SU-DHL-6 (cell line): ENCODE measurements at regions not wholly inside any gene's neighbourhood (a gene's known extent, or its start where the extent isn't known, plus 50 kb on each side); places are given as distances from the start of the nearest gene placed in this dataset.
"Not testable (repeated sequence)": the region's sequence is repeated elsewhere in the genome, so short reads cannot be mapped to it uniquely, and the experiment has no call there.

Experiments used
- H2AFZ ChIP-seq: fragments of 200-600 bp; sonication (generic); 2 replicates; pipeline ENCODE4 v1.6.1; 2014; ENCODE audit warnings: low read depth, mild to moderate bottlenecking, moderate library complexity, mixed read lengths, antibody characterized with exemption, low read length; ENCODE audit not compliant: severe bottlenecking
- H3F3A ChIP-seq: fragments of 200-600 bp; shearing (Covaris generic); 2 replicates; pipeline ENCODE4 v1.6.0; 2016; ENCODE audit warnings: antibody characterized with exemption, mild to moderate bottlenecking; ENCODE audit not compliant: insufficient read depth
- H3K27ac ChIP-seq: fragments of 200-600 bp; sonication (generic); 2 replicates; pipeline ENCODE4 v1.5.1; 2016; ENCODE audit warnings: low read depth, mild to moderate bottlenecking, low read length, moderate library complexity, mixed read lengths
- H3K27me3 ChIP-seq: fragments of 200-600 bp; sonication (generic), shearing (Covaris generic); 2 replicates; pipeline ENCODE4 v1.6.0; 2014; ENCODE audit warnings: mild to moderate bottlenecking, low read length
- H3K36me3 ChIP-seq: fragments of 200-600 bp; sonication (generic); 2 replicates; pipeline ENCODE4 v1.6.1; 2014; ENCODE audit warnings: mild to moderate bottlenecking, low read length, mixed read lengths
- H3K4me2 ChIP-seq: fragments of 300-600, 200-600 bp; shearing (Covaris generic), sonication (generic); 2 replicates; pipeline ENCODE4 v1.6.0; 2014; ENCODE audit warnings: low read length, low read depth, mild to moderate bottlenecking; ENCODE audit not compliant: poor library complexity, severe bottlenecking
- H3K4me3 ChIP-seq: fragments of 200-600 bp; sonication (generic); 2 replicates; pipeline ENCODE4 v1.5.1; 2014; ENCODE audit warnings: antibody characterized with exemption, low read length, mild to moderate bottlenecking, mixed read lengths; ENCODE audit not compliant: insufficient read depth, poor library complexity, severe bottlenecking
- H3K79me2 ChIP-seq: fragments of 200-600 bp; sonication (generic); 2 replicates; pipeline ENCODE4 v1.6.1; 2014; ENCODE audit warnings: mild to moderate bottlenecking, low read length, moderate library complexity; ENCODE audit not compliant: insufficient read depth
- H3K9ac ChIP-seq: fragments of 200-600 bp; sonication (generic); 2 replicates; pipeline ENCODE4 v1.7.0; 2014; ENCODE audit warnings: mild to moderate bottlenecking, low read length
- H3K9me2 ChIP-seq: fragments of 200-600 bp; sonication (generic); replicated peaks from 2 replicates; pipeline ENCODE4 v1.6.1; 2014; ENCODE audit warnings: low read length; ENCODE audit not compliant: insufficient read depth
- H3K9me3 ChIP-seq: fragments of 200-600 bp; sonication (generic); 2 replicates; pipeline ENCODE4 v1.6.1; 2014; ENCODE audit warnings: low read length, mixed read lengths; ENCODE audit not compliant: insufficient read depth
- H4K20me1 ChIP-seq: fragments of 200-600 bp; sonication (generic); 2 replicates; pipeline ENCODE4 v1.6.1; 2014; ENCODE audit warnings: low read depth, mild to moderate bottlenecking, antibody characterized with exemption, low read length, moderate library complexity, mixed read lengths
- EZH2phosphoT487 ChIP-seq: fragments of 200-600 bp; sonication (generic), shearing (Covaris generic); conservative IDR thresholded peaks from 2 replicates; pipeline ENCODE4 v1.6.1; 2018; ENCODE audit warnings: mild to moderate bottlenecking, antibody characterized with exemption, low read length, moderate library complexity, mixed read lengths
- TF ChIP-seq, protein P1 (sequence below): fragments of 200-600 bp; sonication (generic); IDR thresholded peaks from one replicate; pipeline ENCODE4 v1.5.1; 2017; ENCODE audit warnings: antibody characterized with exemption, mild to moderate bottlenecking, low read length, moderate library complexity; ENCODE audit not compliant: insufficient read depth, poor library complexity, severe bottlenecking

DNA sequence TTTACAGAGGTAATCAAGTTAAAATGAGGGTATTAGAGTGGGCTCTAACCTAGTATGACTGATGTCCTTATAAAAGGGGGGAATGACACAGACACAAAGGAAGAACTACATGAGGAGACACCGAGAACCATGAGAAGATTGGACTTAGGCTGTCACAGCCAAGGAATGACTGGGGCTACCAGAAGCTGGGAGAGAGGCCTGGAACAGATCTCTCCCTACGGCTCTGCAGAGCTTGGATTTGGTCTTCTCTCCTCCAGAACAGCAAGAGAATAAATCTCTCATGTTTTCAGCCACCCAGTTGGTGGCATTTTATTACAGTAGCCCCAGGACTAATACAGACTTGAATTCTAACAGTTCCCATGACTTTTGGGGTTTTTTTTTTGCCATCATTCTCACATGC lies 110.8 kb downstream of the PSMG1 start:
- no peak overlapping the region for H3K9ac ChIP-seq
- no peaks in the 10 kb centered on the region for H3F3A ChIP-seq
- TF ChIP-seq, protein P1, sequence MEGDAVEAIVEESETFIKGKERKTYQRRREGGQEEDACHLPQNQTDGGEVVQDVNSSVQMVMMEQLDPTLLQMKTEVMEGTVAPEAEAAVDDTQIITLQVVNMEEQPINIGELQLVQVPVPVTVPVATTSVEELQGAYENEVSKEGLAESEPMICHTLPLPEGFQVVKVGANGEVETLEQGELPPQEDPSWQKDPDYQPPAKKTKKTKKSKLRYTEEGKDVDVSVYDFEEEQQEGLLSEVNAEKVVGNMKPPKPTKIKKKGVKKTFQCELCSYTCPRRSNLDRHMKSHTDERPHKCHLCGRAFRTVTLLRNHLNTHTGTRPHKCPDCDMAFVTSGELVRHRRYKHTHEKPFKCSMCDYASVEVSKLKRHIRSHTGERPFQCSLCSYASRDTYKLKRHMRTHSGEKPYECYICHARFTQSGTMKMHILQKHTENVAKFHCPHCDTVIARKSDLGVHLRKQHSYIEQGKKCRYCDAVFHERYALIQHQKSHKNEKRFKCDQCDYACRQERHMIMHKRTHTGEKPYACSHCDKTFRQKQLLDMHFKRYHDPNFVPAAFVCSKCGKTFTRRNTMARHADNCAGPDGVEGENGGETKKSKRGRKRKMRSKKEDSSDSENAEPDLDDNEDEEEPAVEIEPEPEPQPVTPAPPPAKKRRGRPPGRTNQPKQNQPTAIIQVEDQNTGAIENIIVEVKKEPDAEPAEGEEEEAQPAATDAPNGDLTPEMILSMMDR = no peak
- no peak for TF ChIP-seq EZH2phosphoT487
- H3K27ac ChIP-seq = no peak overlapping the region
- no peaks in the 10 kb centered on the region; the same call in 1 of the 2 replicates for H3K9me3 ChIP-seq
- H3K4me3 ChIP-seq = no peak overlapping the region
- H2AFZ ChIP-seq = no peak overlapping the region
- no peaks in the 10 kb centered on the region; the same call in 1 of the 2 replicates for H3K36me3 ChIP-seq
- no peaks in the 10 kb centered on the region for H3K9me2 ChIP-seq
- no peaks in the 10 kb centered on the region for H3K27me3 ChIP-seq
- no peaks in the 10 kb centered on the region for H3K79me2 ChIP-seq
- H3K4me2 ChIP-seq = no peak overlapping the region
- no peaks in the 10 kb centered on the region for H4K20me1 ChIP-seq

DNA sequence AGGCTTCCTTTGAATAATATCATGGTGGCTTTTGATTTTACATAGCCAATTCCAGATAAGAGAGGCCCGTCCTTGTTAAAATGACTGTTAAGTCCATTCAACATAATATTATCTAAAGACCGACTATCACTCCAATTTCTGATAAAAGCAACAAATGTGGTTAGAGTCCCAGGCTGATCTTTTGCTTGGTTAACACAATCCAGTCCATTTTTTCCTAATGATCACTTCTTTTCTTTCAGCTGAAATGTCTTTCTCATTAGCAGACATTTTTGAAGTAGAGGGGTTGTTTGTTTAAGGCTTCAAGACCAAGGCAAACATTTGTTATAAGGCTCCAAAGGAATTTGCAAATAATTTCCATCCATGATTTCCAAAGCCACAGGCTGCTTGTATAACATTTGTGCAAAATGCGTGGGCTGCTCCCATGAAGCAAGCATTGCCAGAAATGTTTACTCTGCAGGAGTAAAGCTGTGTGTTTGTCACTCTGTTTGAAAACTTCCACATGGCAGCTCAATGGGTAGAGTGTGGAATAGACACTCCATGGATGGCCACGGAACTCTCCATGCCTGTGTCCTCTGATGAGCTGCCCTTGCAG lies 111.5 kb downstream of the PSMG1 start:
- Histone ChIP-seq H3K9ac (no peak overlapping the region), H4K20me1 (no peaks in the 10 kb centered on the region), H3F3A (no peaks in the 10 kb centered on the region), H3K79me2 (no peaks in the 10 kb centered on the region), H3K27me3 (no peaks in the 10 kb centered on the region), H2AFZ (no peak overlapping the region), H3K4me3 (no peak overlapping the region), H3K36me3 (no peaks in the 10 kb centered on the region; the same call in 1 of the 2 replicates), H3K4me2 (no peak overlapping the region), H3K9me2 (no peaks in the 10 kb centered on the region), H3K9me3 (no peaks in the 10 kb centered on the region; the same call in 1 of the 2 replicates), H3K27ac (no peak overlapping the region)
- TF ChIP-seq EZH2phosphoT487 = no peak
- TF ChIP-seq, protein P1 = no peak

DNA sequence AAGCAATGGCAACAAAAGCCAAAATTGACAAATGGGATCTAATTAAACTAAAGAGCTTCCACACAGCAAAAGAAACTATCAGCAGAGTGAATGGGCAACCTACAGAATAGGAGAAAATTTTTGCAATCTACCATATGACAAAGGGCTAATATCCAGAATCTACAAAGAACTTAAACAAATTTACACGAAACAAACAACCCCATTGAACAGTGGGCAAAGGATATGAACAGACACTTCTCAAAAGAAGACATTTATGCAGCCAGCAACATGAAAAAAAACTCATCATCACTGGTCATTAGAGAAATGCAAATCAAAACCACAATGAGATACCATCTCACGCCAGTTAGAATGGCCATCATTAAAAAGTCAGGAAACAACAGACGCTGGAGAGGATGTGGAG lies 113.4 kb downstream of the PSMG1 start:
- H3K9ac ChIP-seq, H3K79me2 ChIP-seq, H2AFZ ChIP-seq, H3K4me3 ChIP-seq, H3K9me2 ChIP-seq, H3K4me2 ChIP-seq, H3K27ac ChIP-seq, H3K36me3 ChIP-seq, H3K9me3 ChIP-seq, H3F3A ChIP-seq, H4K20me1 ChIP-seq, H3K27me3 ChIP-seq: not testable (repeated sequence)

DNA sequence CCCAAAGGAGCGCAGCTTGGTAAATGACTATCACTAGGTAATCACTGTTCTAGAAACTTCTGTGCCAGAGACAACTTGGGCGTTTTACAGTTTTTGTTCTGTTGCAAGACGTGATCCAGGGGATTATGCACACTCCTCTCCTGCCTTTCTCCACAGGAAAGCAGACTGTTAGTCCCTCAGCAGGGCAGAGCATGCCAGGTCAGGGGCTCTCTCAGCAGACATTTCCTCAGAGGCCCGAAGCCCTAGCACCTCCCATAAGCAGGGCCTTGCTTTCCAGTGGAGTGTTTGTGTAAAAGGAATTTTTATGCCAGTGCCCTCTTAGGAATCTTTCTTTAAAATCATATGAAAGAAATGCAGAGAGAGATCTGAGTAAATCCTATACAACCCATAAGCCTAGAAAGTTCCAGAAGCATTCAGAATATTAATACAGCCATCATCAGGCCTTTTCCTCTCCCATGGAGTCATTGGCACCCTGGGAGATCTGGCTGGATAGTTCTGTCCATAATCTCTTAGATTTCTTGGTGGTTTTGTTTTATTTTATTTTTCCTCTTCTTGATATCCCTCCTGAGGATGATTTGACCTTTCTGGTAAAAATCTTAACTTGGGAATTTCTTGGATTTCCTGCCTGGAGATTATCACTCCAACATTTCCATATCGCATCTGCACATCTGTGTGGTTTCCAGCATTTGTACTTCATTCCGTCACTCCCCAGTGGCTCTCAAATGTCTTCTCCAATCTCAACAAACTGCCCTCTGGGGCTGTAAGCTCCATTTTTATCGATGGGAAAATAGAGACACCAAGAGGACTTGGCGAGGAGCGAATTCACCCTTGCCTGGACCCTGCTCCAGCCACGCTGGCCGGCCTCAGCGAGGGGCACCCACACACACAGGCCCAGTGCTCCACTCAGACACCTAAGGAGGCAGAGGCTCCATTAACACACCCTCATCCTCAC lies 116.1 kb downstream of the PSMG1 start:
- Histone ChIP-seq H3K36me3 (no peaks in the 10 kb centered on the region), H4K20me1 (no peaks in the 10 kb centered on the region), H3K9ac (no peak overlapping the region), H2AFZ (no peak overlapping the region), H3K4me3 (no peak overlapping the region), H3K4me2 (no peak overlapping the region), H3K9me2 (no peaks in the 10 kb centered on the region), H3F3A (no peaks in the 10 kb centered on the region), H3K27me3 (no peaks in the 10 kb centered on the region), H3K9me3 (no peaks in the 10 kb centered on the region), H3K27ac (no peak overlapping the region), H3K79me2 (no peaks in the 10 kb centered on the region)
- TF ChIP-seq, protein P1 = no peak
- TF ChIP-seq EZH2phosphoT487 = no peak
